ENCODE measurements at regions not wholly inside any gene's neighbourhood (a gene's known extent, or its start where the extent isn't known, plus 50 kb on each side); places are given as distances from the start of the nearest gene placed in this dataset.

DNA sequence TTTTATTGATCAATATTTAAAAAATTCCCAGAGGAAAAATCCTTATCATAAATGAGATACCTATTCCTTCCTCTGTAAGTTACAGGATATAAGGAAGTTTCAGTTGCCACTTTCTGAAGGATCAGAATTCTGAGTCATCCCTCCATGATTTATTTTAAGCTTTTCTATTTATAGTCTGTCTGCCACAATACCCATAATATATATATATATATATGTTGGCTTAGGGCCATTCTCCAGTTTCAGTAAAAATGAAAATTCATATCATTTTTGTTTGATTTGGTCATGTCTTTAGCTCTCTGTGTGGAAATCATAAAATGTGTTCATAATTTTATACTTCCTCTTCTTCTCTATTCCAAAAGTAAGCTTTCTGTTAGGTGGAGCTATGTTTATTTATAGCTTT, 215.8 kb upstream of the CYLC2 start:
- TF ChIP-seq GTF2F1 (IDR thresholded peaks at IDR 0.05; ENCODE audit: low read length): no peak
- no peak for TF ChIP-seq CTCF (CRISPR knock-in tag; IDR thresholded peaks at IDR 0.05)

Measured in HepG2 (cell line).